K562 (cell line): ENCODE measurements at regions not wholly inside any gene's neighbourhood (a gene's known extent, or its start where the extent isn't known, plus 50 kb on each side); places are given as distances from the start of the nearest gene placed in this dataset. TPM values are rescaled to one million over a fixed set of nuclear protein-coding genes. Genes with fewer than 3 reads are reported as not detected.

ENCODE experiments used
- small RNA-seq: library from RNA; depleted of rRNA; stranded (forward); fragments of <200 nt; gene quantifications from one replicate; pipeline ENCODE3, GENCODE V24; 2014

Small RNA genes in the stretch of these regions (small RNA-seq; reads per million reads assigned to genes)
- gene AP000676.1, result not detected
- not detected for gene RF00026
- not detected for gene RNU6-1135P
